CD14-positive monocyte (primary cell): ENCODE measurements at regions not wholly inside any gene's neighbourhood (a gene's known extent, or its start where the extent isn't known, plus 50 kb on each side); places are given as distances from the start of the nearest gene placed in this dataset.

Experiments
- DNase-seq, 3 donors: peaks; one replicate each; pipeline ENCODE4 v3.0.0-alpha.2; 2011 to 2022
- H2AFZ ChIP-seq: 2 replicates; pipeline ENCODE4 v1.6.0; 2012; ENCODE audit warnings: mild to moderate bottlenecking, low read depth, low read length, inconsistent platforms; ENCODE audit not compliant: insufficient read depth, poor library complexity, severe bottlenecking
- H3K27ac ChIP-seq, 2 donors: 1 replicate in 1 of 2; 2 replicates in 1 of 2; pipeline ENCODE4 v1.5.1; 2012 to 2013; ENCODE audit warnings: low read length in 2 of 2, control low read depth in 1 of 2, inconsistent platforms in 1 of 2, low read depth in 1 of 2, mild to moderate bottlenecking in 1 of 2
- H3K27me3 ChIP-seq, 2 donors: one replicate each; pipeline versions ENCODE4 v1.6.0 to v1.6.1; 2011 to 2013; ENCODE audit warnings: low read length in 2 of 2; ENCODE audit not compliant: control insufficient read depth in 2 of 2, insufficient read depth in 2 of 2
- H3K36me3 ChIP-seq, 2 donors: replicated peaks in 1 of 2; 1 replicate in 1 of 2; 2 replicates in 1 of 2; pipeline versions ENCODE4 v1.5.1 to v1.6.1; 2012 to 2013; ENCODE audit warnings: low read length in 2 of 2, control low read depth in 1 of 2, inconsistent platforms in 1 of 2, mild to moderate bottlenecking in 1 of 2; ENCODE audit not compliant: insufficient read depth in 2 of 2, control insufficient read depth in 1 of 2
- H3K4me1 ChIP-seq, 2 donors: 1 replicate in 1 of 2; 2 replicates in 1 of 2; pipeline versions ENCODE4 v1.5.1 to v1.6.1; 2012 to 2013; ENCODE audit warnings: low read length in 2 of 2, control low read depth in 1 of 2, inconsistent platforms in 1 of 2, mild to moderate bottlenecking in 1 of 2, moderate library complexity in 1 of 2; ENCODE audit not compliant: insufficient read depth in 2 of 2, control insufficient read depth in 1 of 2
- H3K4me2 ChIP-seq: replicated peaks from 2 replicates; pipeline ENCODE3; 2012; ENCODE audit warnings: low read length, moderate library complexity, mild to moderate bottlenecking; ENCODE audit not compliant: poor library complexity, severe bottlenecking; ENCODE audit errors: extremely low read depth
- H3K4me3 ChIP-seq, 3 experiments: fragments of 200-600 bp in 1 of 3; sonication (generic) in 1 of 3; replicated peaks in 1 of 3; 1 replicate in 2 of 3; 2 replicates in 1 of 3; pipeline ENCODE4 v1.5.1; 2011 to 2013; ENCODE audit warnings: low read length in 3 of 3, mild to moderate bottlenecking in 3 of 3, control low read depth in 2 of 3, low read depth in 2 of 3, inconsistent platforms in 1 of 3, moderate library complexity in 1 of 3
- H3K79me2 ChIP-seq: 2 replicates; pipeline ENCODE4 v1.6.0; 2012; ENCODE audit warnings: mild to moderate bottlenecking, control low read depth, inconsistent platforms, low read length, moderate library complexity; ENCODE audit not compliant: insufficient read depth
- H3K9ac ChIP-seq: 2 replicates; pipeline ENCODE4 v1.6.0; 2017; ENCODE audit warnings: low read length, mild to moderate bottlenecking; ENCODE audit not compliant: insufficient read depth, poor library complexity, severe bottlenecking
- H3K9me3 ChIP-seq, 2 donors: replicated peaks in 1 of 2; 1 replicate in 1 of 2; 2 replicates in 1 of 2; pipeline versions ENCODE4 v1.5.1 to v1.6.1; 2012 to 2013; ENCODE audit warnings: low read length in 2 of 2, control low read depth in 1 of 2; ENCODE audit not compliant: control insufficient read depth in 1 of 2, insufficient read depth in 1 of 2
- H4K20me1 ChIP-seq: 2 replicates; pipeline ENCODE4 v1.6.0; 2012; ENCODE audit warnings: mild to moderate bottlenecking, low read length, control low read depth, moderate library complexity; ENCODE audit not compliant: insufficient read depth
- H3K27ac Mint-ChIP-seq, 7 donors: one replicate each; pipeline ENCODE4 v1.8.0; 2020; ENCODE audit warnings: mild to moderate bottlenecking in 7 of 7, mixed read lengths in 7 of 7, moderate library complexity in 6 of 7, inconsistent platforms in 2 of 7
- H3K27me3 Mint-ChIP-seq, 3 donors: one replicate each; pipeline ENCODE4 v1.8.0; 2021 to 2022; ENCODE audit warnings: low read depth in 3 of 3, mild to moderate bottlenecking in 3 of 3, mixed read lengths in 3 of 3, moderate library complexity in 3 of 3, inconsistent platforms in 1 of 3
- H3K36me3 Mint-ChIP-seq, 2 donors: one replicate each; pipeline ENCODE4 v1.8.0; 2020; ENCODE audit warnings: mixed read lengths in 2 of 2, inconsistent platforms in 1 of 2, mild to moderate bottlenecking in 1 of 2
- H3K4me1 Mint-ChIP-seq: one replicate; pipeline ENCODE4 v1.8.0; 2020; ENCODE audit warnings: mild to moderate bottlenecking, mixed read lengths
- H3K4me3 Mint-ChIP-seq, 2 donors: one replicate each; pipeline ENCODE4 v1.8.0; 2020; ENCODE audit warnings: mild to moderate bottlenecking in 2 of 2, mixed read lengths in 2 of 2, moderate library complexity in 1 of 2
- H3K9me3 Mint-ChIP-seq, 7 donors: one replicate each; pipeline ENCODE4 v1.8.0; 2020 to 2022; ENCODE audit warnings: mixed read lengths in 7 of 7, mild to moderate bottlenecking in 6 of 7, moderate library complexity in 6 of 7, inconsistent platforms in 2 of 7
- WGBS: methylation state at CpG from one replicate; pipeline ENCODE4 v1.1.5; 2013; ENCODE audit warnings: missing lambda C conversion rate; ENCODE audit not compliant: insufficient coverage; 5-methylcytosine and 5-hydroxymethylcytosine counted together
- intact Hi-C, 2 donors: fragments of 100-400 bp; cut with micrococcal nuclease; formaldehyde crosslinking; loops; one replicate each; pipeline versions ENCODE4 v1.15.0 to v1.15.1; 2023
- TF ChIP-seq, protein P1 (sequence below): fragments of 200-600 bp; IDR thresholded peaks from one replicate; pipeline ENCODE4 v1.8.0; 2022; ENCODE audit warnings: antibody characterized with exemption, mild to moderate bottlenecking

DNA sequence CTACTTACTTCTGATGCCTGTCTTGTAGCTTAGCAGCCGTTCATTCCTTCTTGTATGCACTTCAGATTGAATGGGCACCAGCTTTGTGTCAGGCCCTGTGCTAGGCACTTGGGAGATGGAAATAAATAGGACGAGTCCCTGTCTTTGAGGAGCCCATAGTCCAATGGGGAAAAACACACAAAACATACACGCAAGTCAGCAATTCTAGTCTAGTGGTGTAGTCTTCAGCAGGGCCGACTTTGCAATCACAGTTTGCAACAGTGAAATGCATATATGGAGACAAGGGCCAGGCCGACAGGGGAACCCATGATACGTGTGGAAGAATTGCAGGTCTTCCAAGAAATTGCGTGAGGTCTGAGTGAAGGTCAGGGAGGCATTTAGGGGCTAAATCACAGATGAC lies 262.6 kb downstream of the MAF start:
- Histone ChIP-seq H2AFZ (no peak overlapping the region), H3K4me3 (no peak overlapping the region), H3K4me2 (no peak overlapping the region), H3K36me3 (no peaks in the 10 kb centered on the region), H3K27ac (no peak overlapping the region), H4K20me1 (no peaks in the 10 kb centered on the region), H3K79me2 (no peaks in the 10 kb centered on the region), H3K9me3 (peaks cover 0 to 5% of the 10 kb centered on the region in 2 donors), H3K27me3 (no peaks in the 10 kb centered on the region), H3K4me1 (no peaks in the 10 kb centered on the region), H3K9ac (no peak overlapping the region)
- no peaks in the 10 kb centered on the region for H3K36me3 Mint-ChIP-seq
- no peak overlapping the region for H3K4me3 Mint-ChIP-seq
- peaks cover 2 to 10% (median 3%) of the 10 kb centered on the region in 7 donors for H3K9me3 Mint-ChIP-seq
- peaks cover 6% of the 10 kb centered on the region for H3K4me1 Mint-ChIP-seq
- intact Hi-C loops, result no loop called here
- DNase-seq, result no peak
- no peak overlapping the region for H3K27ac Mint-ChIP-seq
- TF ChIP-seq, protein P1, sequence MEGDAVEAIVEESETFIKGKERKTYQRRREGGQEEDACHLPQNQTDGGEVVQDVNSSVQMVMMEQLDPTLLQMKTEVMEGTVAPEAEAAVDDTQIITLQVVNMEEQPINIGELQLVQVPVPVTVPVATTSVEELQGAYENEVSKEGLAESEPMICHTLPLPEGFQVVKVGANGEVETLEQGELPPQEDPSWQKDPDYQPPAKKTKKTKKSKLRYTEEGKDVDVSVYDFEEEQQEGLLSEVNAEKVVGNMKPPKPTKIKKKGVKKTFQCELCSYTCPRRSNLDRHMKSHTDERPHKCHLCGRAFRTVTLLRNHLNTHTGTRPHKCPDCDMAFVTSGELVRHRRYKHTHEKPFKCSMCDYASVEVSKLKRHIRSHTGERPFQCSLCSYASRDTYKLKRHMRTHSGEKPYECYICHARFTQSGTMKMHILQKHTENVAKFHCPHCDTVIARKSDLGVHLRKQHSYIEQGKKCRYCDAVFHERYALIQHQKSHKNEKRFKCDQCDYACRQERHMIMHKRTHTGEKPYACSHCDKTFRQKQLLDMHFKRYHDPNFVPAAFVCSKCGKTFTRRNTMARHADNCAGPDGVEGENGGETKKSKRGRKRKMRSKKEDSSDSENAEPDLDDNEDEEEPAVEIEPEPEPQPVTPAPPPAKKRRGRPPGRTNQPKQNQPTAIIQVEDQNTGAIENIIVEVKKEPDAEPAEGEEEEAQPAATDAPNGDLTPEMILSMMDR, result no peak
- 97% methylated on average over 5 of the region's 7 CpGs for WGBS
- peaks cover 0 to 9% (median 0%) of the 10 kb centered on the region in 3 donors for H3K27me3 Mint-ChIP-seq

DNA sequence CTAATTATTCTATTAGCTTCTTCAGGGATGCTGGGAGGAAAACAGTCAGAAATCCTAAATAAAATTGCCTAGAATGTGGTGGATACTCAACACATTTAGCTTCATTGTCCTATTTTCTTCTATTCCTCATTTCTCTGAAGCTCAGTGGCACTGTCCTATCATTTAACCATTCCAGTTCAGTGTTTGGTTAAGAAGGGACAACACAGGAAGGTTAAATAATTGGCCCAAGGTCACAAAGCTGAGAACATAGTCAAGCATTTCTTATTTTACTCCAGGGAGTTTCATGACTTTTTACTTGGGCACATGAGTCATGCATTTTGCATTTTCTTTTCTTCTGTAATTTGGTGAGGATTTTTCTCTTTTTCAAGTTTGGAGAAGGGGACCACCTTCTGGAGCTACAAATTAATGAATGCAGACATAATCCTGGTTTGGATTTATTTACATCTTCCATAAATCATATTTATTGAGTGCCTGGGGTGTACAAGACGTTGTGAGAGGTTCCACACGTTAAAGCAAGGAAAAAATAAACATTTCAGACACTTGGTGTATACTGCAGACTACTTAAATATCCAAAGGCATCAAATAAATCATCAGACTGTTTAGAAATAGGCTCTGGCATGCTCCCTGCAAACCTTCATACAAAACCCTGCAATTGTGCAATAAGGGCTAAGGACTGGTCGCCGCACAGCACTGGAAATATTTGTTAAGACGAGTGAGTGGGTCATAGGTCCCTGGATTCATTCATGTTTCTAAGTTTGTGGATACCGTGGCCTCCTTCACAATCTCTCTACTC lies 263.9 kb downstream of the MAF start:
- H3K4me1 Mint-ChIP-seq, result peaks cover 8% of the 10 kb centered on the region
- Histone ChIP-seq H3K79me2 (no peaks in the 10 kb centered on the region), H3K27me3 (no peaks in the 10 kb centered on the region), H3K36me3 (no peaks in the 10 kb centered on the region), H3K27ac (no peak overlapping the region), H3K4me2 (no peak overlapping the region), H3K4me3 (no peak overlapping the region), H3K9me3 (peaks cover 0 to 5% of the 10 kb centered on the region in 2 donors), H3K9ac (no peak overlapping the region), H3K4me1 (peaks cover 0 to under 1% of the 10 kb centered on the region in 2 donors), H2AFZ (no peak overlapping the region), H4K20me1 (no peaks in the 10 kb centered on the region)
- peaks cover 2 to 10% (median 3%) of the 10 kb centered on the region in 7 donors for H3K9me3 Mint-ChIP-seq
- DNase-seq, result no peak
- H3K27ac Mint-ChIP-seq, result no peak overlapping the region
- intact Hi-C loops, result no loop called here
- H3K4me3 Mint-ChIP-seq, result no peak overlapping the region
- peaks cover 0 to under 1% of the 10 kb centered on the region in 2 donors for H3K36me3 Mint-ChIP-seq
- peaks cover 0 to 9% (median 0%) of the 10 kb centered on the region in 3 donors for H3K27me3 Mint-ChIP-seq
- TF ChIP-seq, protein P1, result no peak
- 86% methylated on average over 1 of the region's 6 CpGs for WGBS
